ENCODE measurements at regions not wholly inside any gene's neighbourhood (a gene's known extent, or its start where the extent isn't known, plus 50 kb on each side); places are given as distances from the start of the nearest gene placed in this dataset.

- no peaks in the 10 kb centered on the region for H3K36me3 ChIP-seq (ENCODE audit: control insufficient read depth, insufficient read depth, low read length)
- no peak overlapping the region for H3K4me3 ChIP-seq (replicated peaks; ENCODE audit: low read depth, low read length)
- DNase-seq (ENCODE audit: extremely low read depth, insufficient read length) = no peak
- no peak for TF ChIP-seq CTCF (IDR thresholded peaks at IDR 0.05; ENCODE audit: insufficient read depth, low read length, poor library complexity, severe bottlenecking)
- no peaks in the 10 kb centered on the region for H3K27me3 ChIP-seq (replicated peaks; ENCODE audit: control insufficient read depth, insufficient read depth, low read length)
Observed at GRCh38 chr14:87229131-87229530, 763.9 kb downstream of the GALC start.

- Histone ChIP-seq H3K36me3 (ENCODE audit: control insufficient read depth, insufficient read depth, low read length) (no peaks in the 10 kb centered on the region), H3K27me3 (replicated peaks; ENCODE audit: control insufficient read depth, insufficient read depth, low read length) (no peaks in the 10 kb centered on the region), H3K4me3 (replicated peaks; ENCODE audit: low read depth, low read length) (no peak overlapping the region)
- no peak for TF ChIP-seq CTCF (IDR thresholded peaks at IDR 0.05; ENCODE audit: insufficient read depth, low read length, poor library complexity, severe bottlenecking)
- DNase-seq (ENCODE audit: extremely low read depth, insufficient read length) = no peak
Observed at GRCh38 chr14:87217023-87217422, 776.0 kb downstream of the GALC start.

GRCh38 chr14:87214558-87214957 lies 778.4 kb downstream of the GALC start:
- TF ChIP-seq CTCF (IDR thresholded peaks at IDR 0.05; ENCODE audit: insufficient read depth, low read length, poor library complexity, severe bottlenecking) = no peak
- Histone ChIP-seq H3K36me3 (ENCODE audit: control insufficient read depth, insufficient read depth, low read length) (no peaks in the 10 kb centered on the region), H3K27me3 (replicated peaks; ENCODE audit: control insufficient read depth, insufficient read depth, low read length) (no peaks in the 10 kb centered on the region), H3K4me3 (replicated peaks; ENCODE audit: low read depth, low read length) (no peak overlapping the region)
- DNase-seq (ENCODE audit: extremely low read depth, insufficient read length) = no peak

- no peak for DNase-seq (ENCODE audit: extremely low read depth, insufficient read length)
- Histone ChIP-seq H3K36me3 (ENCODE audit: control insufficient read depth, insufficient read depth, low read length) (no peaks in the 10 kb centered on the region), H3K4me3 (replicated peaks; ENCODE audit: low read depth, low read length) (no peak overlapping the region), H3K27me3 (replicated peaks; ENCODE audit: control insufficient read depth, insufficient read depth, low read length) (no peaks in the 10 kb centered on the region)
- no peak for TF ChIP-seq CTCF (IDR thresholded peaks at IDR 0.05; ENCODE audit: insufficient read depth, low read length, poor library complexity, severe bottlenecking)
Observed at GRCh38 chr14:87207756-87208155, 785.2 kb downstream of the GALC start.

- no peak for TF ChIP-seq CTCF (IDR thresholded peaks at IDR 0.05; ENCODE audit: insufficient read depth, low read length, poor library complexity, severe bottlenecking)
- Histone ChIP-seq H3K4me3 (replicated peaks; ENCODE audit: low read depth, low read length) (no peak overlapping the region), H3K27me3 (replicated peaks; ENCODE audit: control insufficient read depth, insufficient read depth, low read length) (no peaks in the 10 kb centered on the region), H3K36me3 (ENCODE audit: control insufficient read depth, insufficient read depth, low read length) (no peaks in the 10 kb centered on the region)
- DNase-seq (ENCODE audit: extremely low read depth, insufficient read length) = no peak
Observed at GRCh38 chr14:87205811-87206210, 787.2 kb downstream of the GALC start.

GRCh38 chr14:87203346-87203745 lies 789.6 kb downstream of the GALC start:
- TF ChIP-seq CTCF (IDR thresholded peaks at IDR 0.05; ENCODE audit: insufficient read depth, low read length, poor library complexity, severe bottlenecking) = no peak
- H3K27me3 ChIP-seq (replicated peaks; ENCODE audit: control insufficient read depth, insufficient read depth, low read length) = no peaks in the 10 kb centered on the region
- H3K36me3 ChIP-seq (ENCODE audit: control insufficient read depth, insufficient read depth, low read length) = no peaks in the 10 kb centered on the region
- no peak for DNase-seq (ENCODE audit: extremely low read depth, insufficient read length)
- H3K4me3 ChIP-seq (replicated peaks; ENCODE audit: low read depth, low read length) = no peak overlapping the region
